ENCODE measurements at regions not wholly inside any gene's neighbourhood (a gene's known extent, or its start where the extent isn't known, plus 50 kb on each side); places are given as distances from the start of the nearest gene placed in this dataset.

- Mint-ChIP-seq H3K27ac (no peak overlapping the region), H3K9me3 (peaks cover 0 to 23% (median 12%) of the 10 kb centered on the region in 7 donors), H3K36me3 (no peaks in the 10 kb centered on the region), H3K4me1 (no peaks in the 10 kb centered on the region), H3K4me3 (no peak overlapping the region), H3K27me3 (ENCODE audit: low read depth in 3 of 3) (no peaks in the 10 kb centered on the region)
- Histone ChIP-seq H3K4me3 (replicated peaks in 1 of 3; ENCODE audit: low read depth in 2 of 3, low read length in 3 of 3) (no peak overlapping the region), H3K27ac (ENCODE audit: low read depth in 1 of 2, low read length in 2 of 2) (no peak overlapping the region), H3K9ac (ENCODE audit: insufficient read depth, low read length, poor library complexity, severe bottlenecking) (no peak overlapping the region), H2AFZ (ENCODE audit: insufficient read depth, low read depth, low read length, poor library complexity, severe bottlenecking) (no peak overlapping the region), H3K79me2 (ENCODE audit: insufficient read depth, low read length) (no peaks in the 10 kb centered on the region), H3K9me3 (replicated peaks in 1 of 2; ENCODE audit: control insufficient read depth in 1 of 2, insufficient read depth in 1 of 2, low read length in 2 of 2) (peaks cover 7 to 8% of the 10 kb centered on the region in 2 donors), H4K20me1 (ENCODE audit: insufficient read depth, low read length) (no peaks in the 10 kb centered on the region), H3K4me2 (replicated peaks; ENCODE audit: extremely low read depth, low read length, poor library complexity, severe bottlenecking) (no peak overlapping the region), H3K27me3 (ENCODE audit: control insufficient read depth in 2 of 2, insufficient read depth in 2 of 2, low read length in 2 of 2) (no peaks in the 10 kb centered on the region), H3K4me1 (ENCODE audit: control insufficient read depth in 1 of 2, insufficient read depth in 2 of 2, low read length in 2 of 2) (no peaks in the 10 kb centered on the region), H3K36me3 (replicated peaks in 1 of 2; ENCODE audit: control insufficient read depth in 1 of 2, insufficient read depth in 2 of 2, low read length in 2 of 2) (no peaks in the 10 kb centered on the region)
- no peak for DNase-seq
- no peak for TF ChIP-seq CTCF (IDR thresholded peaks at IDR 0.05)
- whole genome bisulfite sequencing (ENCODE audit: insufficient coverage) = 100% methylated on average over 1 of the region's 1 CpG
- intact Hi-C loops (cut with micrococcal nuclease) = no loop called here
Observed at GRCh38 chr6:80437221-80437620, 330.8 kb downstream of the BCKDHB start.

- H3K27me3 Mint-ChIP-seq (ENCODE audit: low read depth in 3 of 3) = no peaks in the 10 kb centered on the region
- TF ChIP-seq CTCF (IDR thresholded peaks at IDR 0.05) = no peak
- no peaks in the 10 kb centered on the region for H3K79me2 ChIP-seq (ENCODE audit: insufficient read depth, low read length)
Observed at GRCh38 chr6:80436663-80437062, 330.2 kb downstream of the BCKDHB start.

More at GRCh38 chr6:80436663-80437062, 330.2 kb downstream of the BCKDHB start:
- no peaks in the 10 kb centered on the region for H3K4me1 Mint-ChIP-seq
- Histone ChIP-seq H3K9ac (ENCODE audit: insufficient read depth, low read length, poor library complexity, severe bottlenecking) (no peak overlapping the region), H3K27ac (ENCODE audit: low read depth in 1 of 2, low read length in 2 of 2) (no peak overlapping the region), H3K27me3 (ENCODE audit: control insufficient read depth in 2 of 2, insufficient read depth in 2 of 2, low read length in 2 of 2) (no peaks in the 10 kb centered on the region), H3K9me3 (replicated peaks in 1 of 2; ENCODE audit: control insufficient read depth in 1 of 2, insufficient read depth in 1 of 2, low read length in 2 of 2) (peaks cover 7 to 8% of the 10 kb centered on the region in 2 donors), H3K4me1 (ENCODE audit: control insufficient read depth in 1 of 2, insufficient read depth in 2 of 2, low read length in 2 of 2) (no peaks in the 10 kb centered on the region), H3K4me2 (replicated peaks; ENCODE audit: extremely low read depth, low read length, poor library complexity, severe bottlenecking) (no peak overlapping the region), H4K20me1 (ENCODE audit: insufficient read depth, low read length) (no peaks in the 10 kb centered on the region), H3K36me3 (replicated peaks in 1 of 2; ENCODE audit: control insufficient read depth in 1 of 2, insufficient read depth in 2 of 2, low read length in 2 of 2) (no peaks in the 10 kb centered on the region), H2AFZ (ENCODE audit: insufficient read depth, low read depth, low read length, poor library complexity, severe bottlenecking) (no peak overlapping the region), H3K4me3 (replicated peaks in 1 of 3; ENCODE audit: low read depth in 2 of 3, low read length in 3 of 3) (no peak overlapping the region)
- DNase-seq = no peak
- no peak overlapping the region for H3K4me3 Mint-ChIP-seq
- no peaks in the 10 kb centered on the region for H3K36me3 Mint-ChIP-seq
- no peak overlapping the region for H3K27ac Mint-ChIP-seq
- no CpG with 5 or more reads among the region's 1 CpG for WGBS (ENCODE audit: insufficient coverage)
- peaks cover 2 to 23% (median 13%) of the 10 kb centered on the region in 7 donors for H3K9me3 Mint-ChIP-seq
- intact Hi-C loops (cut with micrococcal nuclease) = no loop called here

All from CD14-positive monocyte (primary cell).